Embryonic facial prominence (tissue), 1 donor: ENCODE measurements at regions not wholly inside any gene's neighbourhood (a gene's known extent, or its start where the extent isn't known, plus 50 kb on each side); places are given as distances from the start of the nearest gene placed in this dataset.
"Not testable (repeated sequence)": the region's sequence is repeated elsewhere in the genome, so short reads cannot be mapped to it uniquely, and the experiment has no call there.

Experiments
- DNase-seq: peaks from one replicate; pipeline ENCODE4 v3.0.0-alpha.2; 2016; ENCODE audit errors: extremely low spot score

DNA sequence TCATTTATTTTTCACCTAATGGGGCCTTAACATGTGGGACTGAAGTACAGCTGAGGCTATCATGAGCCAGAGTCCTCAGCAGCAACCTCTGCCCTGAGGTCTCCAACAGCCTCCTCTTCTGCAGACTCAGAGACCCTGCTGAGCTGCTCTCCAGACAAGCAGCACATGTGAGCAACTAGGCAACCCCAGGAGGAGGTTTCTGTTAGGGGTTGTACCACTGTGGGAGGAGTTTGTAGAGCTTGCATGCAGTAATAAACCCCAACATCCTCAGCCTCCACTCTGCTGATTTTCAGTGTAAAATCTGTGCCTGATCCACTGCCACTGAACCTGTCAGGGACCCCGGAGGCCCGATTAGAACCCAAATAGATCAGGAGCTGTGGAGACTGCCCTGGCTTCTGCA, 530.0 kb downstream of the RPIA start:
- DNase-seq, result not testable (repeated sequence)

DNA sequence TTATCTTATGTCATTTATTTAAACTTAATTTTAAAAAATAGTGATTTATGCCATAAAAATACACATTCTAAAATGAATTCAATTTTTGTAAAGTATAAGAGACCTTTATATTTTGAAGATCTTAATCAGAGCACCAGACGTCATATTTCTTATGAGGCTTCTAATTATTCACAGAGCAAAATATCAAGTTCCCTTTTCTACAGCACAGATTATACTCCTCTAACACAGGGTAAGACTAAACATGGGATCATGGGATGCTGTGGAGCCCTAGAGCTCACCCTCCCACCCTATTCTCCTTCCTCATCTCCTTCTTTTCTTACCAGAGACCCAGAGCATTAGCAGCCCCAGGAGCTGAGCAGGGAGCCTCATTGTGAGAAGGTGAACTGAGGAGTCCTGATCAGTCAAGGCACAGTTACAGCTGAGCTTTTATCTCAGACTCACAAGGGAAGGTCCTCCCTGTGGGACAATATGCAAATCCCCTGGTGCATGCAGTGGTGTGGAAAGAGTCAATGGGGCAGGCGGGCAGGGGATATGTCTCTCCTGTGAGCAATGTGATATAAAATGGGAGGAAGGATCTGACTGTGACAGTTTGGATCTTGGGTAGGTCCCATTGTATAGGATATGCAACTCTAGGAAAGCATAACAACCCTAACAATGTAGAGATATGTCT, 530.7 kb downstream of the RPIA start:
- DNase-seq, result not testable (repeated sequence)

DNA sequence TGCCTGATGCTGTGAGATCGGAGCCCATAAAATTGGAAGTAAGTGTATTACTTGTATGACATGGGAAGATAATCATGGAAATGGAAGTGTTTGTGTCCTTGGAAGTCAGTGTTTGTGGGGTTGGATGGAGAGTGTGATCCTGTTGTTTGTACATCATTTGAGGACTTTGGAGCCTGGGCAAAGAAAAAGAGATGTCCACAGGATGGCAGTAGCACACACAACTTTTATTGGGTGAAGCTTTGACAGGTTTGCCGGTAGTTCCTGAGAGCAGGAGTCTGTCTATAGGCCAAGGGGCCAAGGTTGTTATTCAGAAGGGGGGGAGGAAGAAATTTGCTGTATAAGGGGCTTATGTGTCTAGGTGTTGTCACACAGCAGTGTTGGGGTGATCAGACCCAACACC, 533.3 kb downstream of the RPIA start:
- DNase-seq, result not testable (repeated sequence)

DNA sequence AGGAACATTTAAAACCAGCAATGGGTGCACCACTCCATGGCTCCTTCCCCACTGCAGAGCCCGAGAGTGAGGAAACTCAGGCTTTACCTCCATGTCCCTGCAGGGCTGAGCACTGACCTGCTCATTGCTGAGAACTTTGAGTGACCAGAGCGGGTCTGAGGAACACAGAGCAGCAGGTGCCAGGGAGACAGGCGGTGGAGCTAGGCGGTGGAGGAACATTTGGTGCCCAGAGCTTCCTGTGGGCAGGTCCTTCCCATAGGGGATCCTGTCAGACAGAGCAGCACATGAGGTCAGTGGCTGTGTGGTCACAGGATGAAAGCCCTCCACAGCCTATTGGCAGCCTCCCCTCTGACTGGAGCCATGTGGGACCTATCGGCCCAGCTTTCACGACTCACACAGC, 538.5 kb downstream of the RPIA start:
- DNase-seq, result not testable (repeated sequence)

DNA sequence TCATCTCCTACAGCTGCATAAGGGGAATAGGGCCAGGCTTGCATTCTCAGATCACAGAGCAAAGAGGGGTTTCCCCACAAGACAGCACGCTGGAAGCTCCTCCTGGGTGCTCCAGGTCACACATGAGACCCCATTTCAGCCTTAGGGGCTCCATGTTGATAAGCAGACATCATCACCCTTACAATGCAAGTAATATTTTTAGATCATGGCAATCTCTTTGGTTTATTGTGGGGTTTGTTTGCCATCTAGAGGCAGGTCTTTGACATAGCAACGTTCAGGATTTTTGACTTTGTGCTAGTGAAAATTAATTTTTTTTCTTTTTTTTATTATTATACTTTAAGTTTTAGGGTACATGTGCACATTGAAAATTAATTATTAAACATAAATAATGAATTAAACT, 539.8 kb downstream of the RPIA start:
- not testable (repeated sequence) for DNase-seq

DNA sequence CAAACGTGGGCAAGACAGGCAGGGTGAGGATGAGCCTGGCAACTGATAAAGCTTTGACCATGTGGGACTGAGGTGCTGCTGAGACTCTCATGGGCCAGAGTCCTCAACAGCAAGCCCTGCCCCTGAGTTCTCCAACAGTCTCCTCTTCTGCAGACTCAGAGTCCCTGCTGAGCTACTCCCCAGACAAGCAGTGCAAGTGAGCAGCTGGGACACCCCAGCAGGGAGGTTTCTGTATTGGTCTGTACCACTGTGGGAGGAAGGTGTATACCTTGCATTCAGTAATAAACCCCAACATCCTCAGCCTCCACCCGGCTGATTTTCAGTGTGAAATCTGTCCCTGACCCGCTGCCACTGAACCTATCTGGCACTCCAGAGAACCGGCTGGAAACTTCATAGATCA, 542.5 kb downstream of the RPIA start:
- DNase-seq, result not testable (repeated sequence)

DNA sequence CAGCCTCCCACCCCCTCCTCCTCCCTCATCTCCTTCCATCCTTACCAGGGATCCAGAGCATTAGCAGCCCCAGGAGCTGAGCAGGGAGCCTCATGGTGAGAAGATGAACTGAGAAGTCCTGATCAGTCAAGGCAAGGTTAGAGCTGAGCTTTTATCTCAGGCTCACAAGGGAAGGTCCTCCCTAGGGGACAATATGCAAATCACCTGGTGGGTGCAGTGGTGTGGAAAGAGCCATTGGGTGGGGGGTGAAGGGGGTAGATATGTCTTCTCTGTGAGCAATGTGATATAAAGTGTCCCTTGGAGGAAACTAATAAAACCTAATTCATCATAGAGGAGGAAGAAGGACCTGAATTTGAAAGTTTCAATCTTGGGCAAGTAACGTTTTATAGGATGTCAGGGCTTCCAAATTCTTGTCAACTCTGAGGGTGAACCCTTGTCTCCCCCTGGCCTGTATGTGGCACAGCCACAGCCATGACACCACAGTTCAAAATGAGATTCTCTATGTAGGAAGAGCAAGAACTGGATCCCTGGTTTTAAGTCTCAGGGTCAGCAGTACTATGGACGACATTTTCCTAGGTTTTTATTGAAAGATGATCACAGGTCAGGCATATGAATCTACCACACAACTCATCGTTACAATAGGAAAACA, 543.5 kb downstream of the RPIA start:
- not testable (repeated sequence) for DNase-seq

DNA sequence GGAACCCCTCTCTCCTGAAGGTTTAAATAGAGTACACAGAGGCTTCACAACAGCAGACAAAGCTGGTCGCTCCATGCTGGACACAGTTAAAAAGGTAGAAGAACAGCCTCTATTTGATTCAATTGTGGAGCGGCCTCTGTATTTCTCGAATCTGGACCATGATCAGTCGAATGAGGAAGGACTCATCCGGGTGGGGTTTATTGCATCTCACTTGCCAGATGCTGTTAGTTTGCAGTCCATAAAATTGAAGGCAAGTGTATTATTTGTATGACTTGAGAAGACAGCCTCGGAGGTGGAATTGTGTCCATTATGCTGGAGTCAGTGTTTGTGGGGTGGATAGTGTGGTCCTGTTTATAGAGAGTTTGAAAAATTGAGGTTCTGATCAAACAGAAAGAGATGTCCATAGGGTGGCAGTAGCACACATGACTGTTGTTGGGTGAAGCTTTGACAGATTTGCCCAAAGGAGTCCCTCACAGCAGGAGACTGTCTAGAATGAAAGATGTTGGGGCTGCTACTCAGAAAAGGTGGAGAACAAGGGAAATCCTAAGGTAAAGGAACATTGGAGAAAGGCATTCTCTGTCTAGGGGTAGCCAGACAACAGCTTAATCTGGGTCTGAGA, 545.5 kb downstream of the RPIA start:
- DNase-seq, result not testable (repeated sequence)

DNA sequence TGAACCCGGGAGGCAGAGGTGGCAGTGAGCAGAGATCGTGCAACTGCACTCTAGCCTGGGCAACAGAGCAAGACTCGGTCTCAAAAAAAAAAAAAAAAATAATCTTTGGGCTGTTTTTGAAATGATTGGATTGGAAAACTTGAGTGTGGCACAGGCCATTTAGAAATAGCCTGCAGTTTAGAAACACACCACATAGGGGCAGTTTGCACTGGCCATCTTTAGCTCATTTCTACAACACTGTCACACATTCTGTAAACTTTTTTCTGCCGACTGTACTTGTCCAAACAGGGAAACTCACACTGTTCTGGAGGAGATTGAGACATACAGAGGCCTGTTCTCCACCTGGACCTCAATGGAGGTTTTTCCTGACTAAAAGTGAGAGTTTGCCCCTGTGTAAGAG, 546.3 kb downstream of the RPIA start:
- DNase-seq, result not testable (repeated sequence)

DNA sequence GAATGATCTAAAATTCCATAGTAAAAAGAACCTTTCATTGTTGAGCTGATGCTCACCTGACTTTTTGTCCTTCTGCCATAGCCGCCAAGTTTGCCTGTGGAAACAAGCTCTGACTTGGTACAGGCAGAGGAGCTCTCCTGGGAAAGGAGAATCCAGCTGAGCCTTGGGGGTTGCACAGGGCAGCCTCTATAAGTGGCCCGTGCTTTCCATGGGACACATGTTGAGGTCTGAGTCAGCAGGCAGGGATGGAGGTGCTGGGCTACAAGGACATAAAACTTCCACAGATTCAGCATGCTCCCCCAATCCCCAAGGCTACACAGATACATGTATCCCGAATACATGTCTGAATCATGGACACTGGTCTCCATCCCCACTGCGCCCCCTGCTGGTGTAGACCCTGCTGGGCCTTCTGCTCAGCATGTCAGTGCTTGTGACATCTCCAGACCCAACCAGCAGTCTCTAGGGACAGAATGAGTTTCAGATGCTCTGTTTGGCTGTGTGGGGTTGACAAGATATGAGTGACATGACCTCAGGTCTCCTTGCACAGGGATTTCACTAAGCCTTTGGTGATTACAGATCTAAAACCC, 551.7 kb downstream of the RPIA start:
- not testable (repeated sequence) for DNase-seq

DNA sequence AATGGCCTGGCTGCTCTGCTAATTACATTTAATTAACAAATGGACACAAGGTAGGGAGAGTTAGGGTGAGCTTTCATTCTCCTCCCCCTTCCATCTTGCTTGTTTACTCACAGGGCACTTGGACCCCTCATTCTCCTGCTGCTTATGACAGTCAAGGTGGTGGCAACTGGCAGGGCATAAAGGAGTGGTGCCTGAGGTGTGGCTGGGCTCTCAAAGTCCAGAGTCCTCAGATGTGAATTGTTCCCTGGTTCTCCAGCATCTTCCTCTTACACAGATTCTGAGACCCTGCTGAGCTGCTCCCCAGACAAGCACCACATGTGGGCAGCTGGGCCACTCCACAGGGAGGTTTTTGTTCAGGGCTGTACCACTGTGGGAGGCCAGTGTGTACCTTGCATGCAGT, 552.9 kb downstream of the RPIA start:
- not testable (repeated sequence) for DNase-seq

DNA sequence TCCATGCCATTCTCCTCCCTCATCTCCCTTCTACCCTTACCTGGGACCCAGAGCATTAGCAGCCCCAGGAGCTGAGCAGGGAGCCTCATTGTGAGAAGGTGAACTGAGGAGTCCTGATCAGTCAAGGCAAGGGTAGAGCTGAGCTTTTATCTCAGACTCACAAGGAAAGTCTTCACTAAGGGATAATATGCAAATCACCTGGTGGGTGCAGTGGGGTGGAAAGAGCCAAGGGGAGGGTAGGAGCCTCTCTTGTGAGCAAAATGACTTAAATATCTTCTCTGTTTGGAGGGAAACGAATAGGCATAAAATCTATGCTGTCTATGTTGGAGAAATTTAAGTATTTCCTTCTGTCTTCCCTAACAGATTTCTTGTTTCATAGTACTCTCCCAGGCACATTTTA, 554.0 kb downstream of the RPIA start:
- DNase-seq, result not testable (repeated sequence)

DNA sequence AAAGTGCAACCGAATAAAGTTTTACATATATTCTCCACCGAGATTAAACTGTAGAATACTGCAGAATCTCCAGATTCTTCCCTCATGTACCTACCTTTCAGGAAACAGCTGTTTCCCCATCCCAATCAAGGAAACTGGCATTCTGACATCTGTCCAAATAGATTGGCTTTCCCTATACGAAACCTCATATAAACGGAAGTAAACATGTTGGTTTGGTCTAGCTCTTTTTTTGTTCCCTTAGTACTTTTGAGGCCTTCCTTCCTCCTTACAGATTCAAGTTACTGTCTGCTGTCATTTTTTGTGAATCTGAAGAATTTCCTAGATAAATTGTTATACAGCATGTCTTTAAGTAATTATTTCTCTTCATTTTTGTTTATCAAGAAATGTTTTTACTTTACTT, 554.6 kb downstream of the RPIA start:
- not testable (repeated sequence) for DNase-seq

DNA sequence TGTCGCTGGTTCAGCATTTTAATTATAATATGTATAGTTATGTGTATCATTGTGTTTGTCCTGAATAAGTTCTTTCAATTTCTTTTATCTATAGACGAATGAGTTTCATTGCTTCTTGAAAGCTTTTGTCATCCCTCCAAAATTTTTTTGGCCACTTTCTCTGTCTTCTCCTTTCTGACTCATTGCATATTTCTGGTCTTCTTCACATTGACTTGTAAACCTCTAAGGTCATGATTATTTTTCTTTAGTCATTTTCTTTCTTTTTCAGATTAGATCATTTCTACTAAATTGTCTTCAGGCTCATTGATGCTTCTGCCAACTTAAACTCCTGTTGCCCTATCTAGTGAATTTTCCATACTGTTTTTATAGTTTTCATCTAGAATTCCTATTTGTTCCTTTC, 555.1 kb downstream of the RPIA start:
- not testable (repeated sequence) for DNase-seq

DNA sequence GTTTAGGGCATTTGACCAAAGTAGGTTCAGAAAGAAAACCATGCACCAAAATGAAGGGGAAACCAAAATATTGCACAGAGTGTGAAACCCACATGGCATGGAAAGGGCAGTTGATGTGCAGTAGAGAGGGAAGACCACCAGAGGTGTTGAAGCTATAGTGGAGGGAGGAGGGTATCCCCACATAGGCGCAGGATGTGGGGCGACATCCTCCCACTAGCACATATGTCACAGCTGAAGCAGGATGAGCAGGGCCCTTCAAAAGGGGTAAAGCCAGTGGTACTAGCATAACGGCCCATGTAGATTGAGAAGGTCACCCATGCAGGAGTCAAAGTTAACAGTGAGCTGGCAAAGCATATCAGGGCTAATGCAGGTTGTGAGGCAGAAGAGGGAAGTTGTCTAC, 563.5 kb downstream of the RPIA start:
- DNase-seq, result not testable (repeated sequence)

DNA sequence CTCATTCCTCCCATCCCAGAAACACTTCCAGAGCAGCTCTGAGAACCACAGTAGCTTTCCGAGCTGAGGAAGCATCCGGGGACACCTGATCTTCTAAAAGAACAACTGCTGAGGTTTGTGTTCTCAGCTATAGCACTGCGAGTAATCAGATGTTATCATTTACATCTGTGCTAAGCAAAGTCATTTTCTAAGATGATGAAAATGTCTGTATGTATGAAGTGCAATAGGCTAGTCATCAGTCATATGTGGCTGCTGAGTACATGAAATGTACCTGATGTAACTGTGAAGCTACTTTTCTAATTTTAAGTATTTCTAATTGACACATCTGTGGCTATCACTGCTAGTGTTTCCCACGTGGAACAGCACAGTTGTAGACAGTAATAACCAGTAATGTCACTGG, 582.0 kb downstream of the RPIA start:
- DNase-seq, result not testable (repeated sequence)

DNA sequence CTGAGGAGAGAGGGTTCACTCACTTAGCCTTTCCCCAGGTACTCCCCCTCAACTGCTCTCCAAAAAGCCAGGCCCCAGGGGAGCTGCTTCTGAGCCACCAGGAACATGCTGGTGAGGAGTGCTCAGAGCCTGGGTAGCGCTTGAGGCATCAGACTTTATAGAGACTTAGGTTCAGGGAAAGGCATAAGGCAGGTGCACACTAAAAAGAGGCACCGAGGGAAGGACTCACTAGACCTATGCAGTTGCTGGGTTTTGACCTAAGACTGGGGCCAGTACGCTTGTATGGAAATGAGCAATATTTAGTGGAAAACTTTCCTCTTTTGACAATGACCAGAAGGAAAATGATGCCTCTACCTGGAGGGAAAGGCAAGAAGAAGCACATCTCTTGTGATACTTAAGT, 589.1 kb downstream of the RPIA start:
- DNase-seq, result not testable (repeated sequence)

DNA sequence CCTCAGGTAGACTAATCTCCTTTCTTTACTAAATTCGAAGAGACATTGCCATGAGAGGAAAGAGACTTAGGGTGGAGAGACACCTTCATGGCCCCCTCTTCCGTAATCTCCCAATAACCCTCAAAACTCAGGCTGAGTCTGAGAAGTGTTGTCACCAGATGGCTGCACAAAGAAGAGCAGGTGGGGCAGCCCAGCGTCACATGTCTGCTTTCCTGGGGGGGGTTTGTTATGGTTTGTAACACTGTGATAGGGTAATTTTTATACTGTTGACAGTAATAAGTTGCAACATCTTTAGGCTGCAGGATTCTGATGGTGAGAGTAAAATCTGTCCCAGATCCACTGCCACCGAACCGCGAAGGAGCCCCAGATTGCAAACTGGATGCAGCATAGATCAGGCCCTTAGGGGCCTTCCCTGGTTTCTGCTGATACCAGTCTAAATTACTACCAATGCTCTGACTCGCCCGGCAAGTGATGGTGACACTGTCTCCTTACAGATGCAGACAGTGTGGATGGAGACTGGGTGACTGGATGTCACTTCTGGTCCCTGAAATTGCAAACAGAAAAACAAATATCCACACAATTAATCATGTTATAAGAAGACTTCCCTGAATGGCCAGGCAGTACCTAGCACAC, 595.1 kb downstream of the RPIA start:
- not testable (repeated sequence) for DNase-seq

DNA sequence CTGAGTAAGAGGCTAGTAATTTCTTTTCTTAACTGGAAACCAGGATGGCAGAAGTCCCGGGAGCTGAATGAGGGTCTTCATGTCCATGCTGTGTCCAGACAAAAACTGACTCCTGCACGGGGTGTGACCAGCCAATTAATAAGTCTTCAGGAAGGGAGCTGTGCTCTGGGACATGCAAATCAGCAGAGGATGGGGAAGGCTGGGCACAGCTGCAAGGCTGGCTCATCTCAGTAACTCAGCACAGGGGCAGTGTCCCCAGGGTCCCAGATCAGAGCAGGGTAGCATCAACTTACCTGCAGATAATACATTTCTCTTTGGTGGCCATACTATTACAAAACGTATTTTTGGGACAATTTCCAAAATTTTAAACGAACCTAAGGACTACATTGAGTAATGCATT, 595.6 kb downstream of the RPIA start:
- DNase-seq, result not testable (repeated sequence)

DNA sequence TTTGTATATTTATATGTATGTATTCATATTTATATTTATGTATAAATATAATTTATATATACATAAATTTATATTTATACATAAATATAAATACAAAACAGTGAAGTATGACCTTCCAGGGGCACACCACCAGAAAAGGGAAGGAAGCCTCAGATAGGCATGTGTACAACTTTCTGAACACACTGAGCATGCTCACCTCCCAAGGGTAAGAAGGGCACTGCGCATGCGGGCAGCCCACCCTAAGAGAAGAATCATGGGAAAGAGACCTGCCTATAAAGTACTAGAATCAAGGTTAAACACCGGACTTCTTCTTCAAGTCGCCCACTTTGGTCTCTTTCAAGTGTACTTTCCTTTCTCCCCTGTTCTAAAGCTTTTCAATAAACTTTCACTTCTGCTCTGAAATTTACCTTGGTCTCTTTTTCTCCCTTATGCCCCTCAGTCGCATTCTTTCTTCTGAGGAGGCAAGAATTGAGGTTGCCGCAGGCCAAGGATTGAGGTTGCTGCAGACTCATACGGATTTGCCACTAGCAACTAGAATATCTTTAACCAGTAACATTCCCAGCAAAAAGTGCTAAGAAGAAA, 600.3 kb downstream of the RPIA start:
- not testable (repeated sequence) for DNase-seq

DNA sequence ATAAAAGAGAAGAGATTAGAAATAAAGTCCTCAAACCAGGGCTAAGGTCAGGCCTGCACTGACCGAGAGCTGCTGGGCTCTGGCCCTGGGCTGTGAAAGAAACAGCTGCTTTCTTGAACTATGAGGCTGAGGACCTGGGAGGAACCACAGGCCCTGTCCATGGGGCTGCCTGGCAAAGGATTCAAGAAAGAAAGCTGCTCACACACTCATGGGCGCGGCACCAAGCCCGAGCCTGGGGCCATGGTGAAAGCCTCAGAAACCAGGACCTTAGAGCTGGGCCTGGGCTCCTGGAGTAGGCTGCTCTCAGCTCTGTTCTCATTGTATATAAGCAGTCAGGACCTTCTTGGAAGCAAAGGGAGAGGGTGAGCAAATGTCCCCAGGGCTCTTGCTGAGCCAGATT, 601.9 kb downstream of the RPIA start:
- not testable (repeated sequence) for DNase-seq

DNA sequence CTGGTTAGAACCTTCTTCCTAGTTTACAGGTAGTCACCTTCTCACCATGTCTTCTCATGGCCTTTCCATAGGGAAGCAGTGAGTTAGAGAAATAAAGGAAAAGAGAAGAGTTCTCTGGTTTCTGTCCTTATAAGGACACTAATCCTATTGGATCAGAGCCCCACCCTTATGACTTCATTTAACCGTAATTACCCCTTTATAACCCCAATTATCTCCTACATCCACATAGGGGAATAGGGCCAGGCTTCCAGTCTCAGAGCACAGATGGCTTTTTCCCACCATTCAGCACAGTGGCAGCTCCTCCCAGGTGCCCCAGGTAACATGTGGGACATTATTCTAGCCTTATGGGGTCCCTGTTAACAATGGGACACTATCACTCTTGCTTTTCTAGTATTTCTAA, 602.9 kb downstream of the RPIA start:
- DNase-seq, result not testable (repeated sequence)
